ENCODE measurements at regions not wholly inside any gene's neighbourhood (a gene's known extent, or its start where the extent isn't known, plus 50 kb on each side); places are given as distances from the start of the nearest gene placed in this dataset.
"Not testable (repeated sequence)": the region's sequence is repeated elsewhere in the genome, so short reads cannot be mapped to it uniquely, and the experiment has no call there.

DNA sequence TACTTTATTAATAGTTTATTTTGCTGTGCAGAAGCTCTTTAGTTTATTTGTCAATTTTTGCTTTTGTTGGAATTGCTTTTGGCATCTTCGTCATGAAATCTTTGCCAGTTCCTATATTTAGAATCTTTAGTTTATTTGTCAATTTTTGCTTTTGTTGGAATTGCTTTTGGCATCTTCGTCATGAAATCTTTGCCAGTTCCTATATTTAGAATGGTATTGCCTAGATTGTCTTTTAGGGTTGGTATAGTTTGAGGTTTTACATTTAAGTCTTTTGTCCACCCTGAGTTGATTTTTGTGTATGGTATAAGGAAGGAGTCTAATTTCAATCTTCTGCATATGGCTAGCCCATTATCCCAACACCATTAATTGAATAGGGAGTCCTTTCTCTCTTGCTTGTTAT, 93.9 kb upstream of the TCF21 start:
- WGBS: 75% methylated on average over 2 of the region's 2 CpGs
- H3K9ac ChIP-seq (ENCODE audit: low read depth in 1 of 2, low read length in 2 of 2); H3K27ac ChIP-seq (ENCODE audit: low read depth in 1 of 2, low read length in 2 of 2); H3K36me3 ChIP-seq (ENCODE audit: control insufficient read depth in 4 of 4, insufficient read depth in 3 of 4, low read depth in 1 of 4, low read length in 3 of 4); H3K4me3 ChIP-seq (ENCODE audit: low read depth in 1 of 3, low read length in 3 of 3); H3K27me3 ChIP-seq (ENCODE audit: control insufficient read depth in 4 of 4, insufficient read depth in 4 of 4, low read length in 3 of 4); DNase-seq (ENCODE audit: low spot score); H3K9me3 ChIP-seq (ENCODE audit: control insufficient read depth in 4 of 4, low read length in 3 of 4); H3K4me1 ChIP-seq (ENCODE audit: control insufficient read depth in 4 of 4, insufficient read depth in 4 of 4, low read length in 3 of 4): not testable (repeated sequence)

DNA sequence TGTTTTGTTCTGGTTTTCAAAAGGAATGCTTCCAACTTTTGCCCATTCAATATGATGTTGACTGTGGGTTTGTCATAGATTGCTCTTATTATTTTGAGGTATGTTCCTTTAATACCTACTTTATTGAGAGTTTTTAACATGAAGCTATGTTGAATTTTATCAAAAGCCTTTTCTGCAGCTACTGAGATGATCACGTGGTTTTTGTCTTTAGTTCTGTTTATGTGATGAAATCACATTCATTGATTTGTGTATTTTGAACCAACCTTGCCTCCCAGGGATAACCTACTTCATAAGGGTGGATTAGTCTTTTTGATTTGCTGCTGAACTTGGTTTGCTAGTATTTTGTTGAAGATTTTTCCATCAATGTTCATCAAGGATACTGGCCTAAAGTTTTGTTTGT, 92.7 kb upstream of the TCF21 start:
- Histone ChIP-seq H3K27ac (ENCODE audit: low read depth in 1 of 2, low read length in 2 of 2) (no peak overlapping the region), H3K27me3 (ENCODE audit: control insufficient read depth in 4 of 4, insufficient read depth in 4 of 4, low read length in 3 of 4) (peaks cover 0 to 2% (median 0%) of the 10 kb centered on the region in 4 donors), H3K4me3 (ENCODE audit: low read depth in 1 of 3, low read length in 3 of 3) (no peak overlapping the region), H3K4me1 (ENCODE audit: control insufficient read depth in 4 of 4, insufficient read depth in 4 of 4, low read length in 3 of 4) (no peaks in the 10 kb centered on the region), H3K9ac (ENCODE audit: low read depth in 1 of 2, low read length in 2 of 2) (no peak overlapping the region), H3K9me3 (ENCODE audit: control insufficient read depth in 4 of 4, low read length in 3 of 4) (peaks cover 0 to 3% (median 1%) of the 10 kb centered on the region in 4 donors), H3K36me3 (ENCODE audit: control insufficient read depth in 4 of 4, insufficient read depth in 3 of 4, low read depth in 1 of 4, low read length in 3 of 4) (no peaks in the 10 kb centered on the region)
- WGBS: 19% methylated on average over 1 of the region's 1 CpG
- no peak for DNase-seq (ENCODE audit: low spot score)
- TF ChIP-seq FOXA2 (IDR thresholded peaks at IDR 0.05): no peak
- no peak for TF ChIP-seq NR2F2 (IDR thresholded peaks at IDR 0.05)
- no peak for TF ChIP-seq JUND (IDR thresholded peaks at IDR 0.05)
- TF ChIP-seq YY1 (IDR thresholded peaks at IDR 0.05): no peak
- no peak for TF ChIP-seq SP1 (IDR thresholded peaks at IDR 0.05)
- TF ChIP-seq HNF4A (conservative IDR thresholded peaks at IDR 0.05): no peak
- TF ChIP-seq, protein P1, sequence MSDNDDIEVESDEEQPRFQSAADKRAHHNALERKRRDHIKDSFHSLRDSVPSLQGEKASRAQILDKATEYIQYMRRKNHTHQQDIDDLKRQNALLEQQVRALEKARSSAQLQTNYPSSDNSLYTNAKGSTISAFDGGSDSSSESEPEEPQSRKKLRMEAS (IDR thresholded peaks at IDR 0.05): no peak
- TF ChIP-seq EGR1 (IDR thresholded peaks at IDR 0.05; ENCODE audit: low read depth in 2 of 2): no peak
- TF ChIP-seq FOXA1 (IDR thresholded peaks at IDR 0.05): no peak
- TF ChIP-seq, protein P2, sequence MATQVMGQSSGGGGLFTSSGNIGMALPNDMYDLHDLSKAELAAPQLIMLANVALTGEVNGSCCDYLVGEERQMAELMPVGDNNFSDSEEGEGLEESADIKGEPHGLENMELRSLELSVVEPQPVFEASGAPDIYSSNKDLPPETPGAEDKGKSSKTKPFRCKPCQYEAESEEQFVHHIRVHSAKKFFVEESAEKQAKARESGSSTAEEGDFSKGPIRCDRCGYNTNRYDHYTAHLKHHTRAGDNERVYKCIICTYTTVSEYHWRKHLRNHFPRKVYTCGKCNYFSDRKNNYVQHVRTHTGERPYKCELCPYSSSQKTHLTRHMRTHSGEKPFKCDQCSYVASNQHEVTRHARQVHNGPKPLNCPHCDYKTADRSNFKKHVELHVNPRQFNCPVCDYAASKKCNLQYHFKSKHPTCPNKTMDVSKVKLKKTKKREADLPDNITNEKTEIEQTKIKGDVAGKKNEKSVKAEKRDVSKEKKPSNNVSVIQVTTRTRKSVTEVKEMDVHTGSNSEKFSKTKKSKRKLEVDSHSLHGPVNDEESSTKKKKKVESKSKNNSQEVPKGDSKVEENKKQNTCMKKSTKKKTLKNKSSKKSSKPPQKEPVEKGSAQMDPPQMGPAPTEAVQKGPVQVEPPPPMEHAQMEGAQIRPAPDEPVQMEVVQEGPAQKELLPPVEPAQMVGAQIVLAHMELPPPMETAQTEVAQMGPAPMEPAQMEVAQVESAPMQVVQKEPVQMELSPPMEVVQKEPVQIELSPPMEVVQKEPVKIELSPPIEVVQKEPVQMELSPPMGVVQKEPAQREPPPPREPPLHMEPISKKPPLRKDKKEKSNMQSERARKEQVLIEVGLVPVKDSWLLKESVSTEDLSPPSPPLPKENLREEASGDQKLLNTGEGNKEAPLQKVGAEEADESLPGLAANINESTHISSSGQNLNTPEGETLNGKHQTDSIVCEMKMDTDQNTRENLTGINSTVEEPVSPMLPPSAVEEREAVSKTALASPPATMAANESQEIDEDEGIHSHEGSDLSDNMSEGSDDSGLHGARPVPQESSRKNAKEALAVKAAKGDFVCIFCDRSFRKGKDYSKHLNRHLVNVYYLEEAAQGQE (IDR thresholded peaks at IDR 0.05): no peak
- TF ChIP-seq, protein P3, sequence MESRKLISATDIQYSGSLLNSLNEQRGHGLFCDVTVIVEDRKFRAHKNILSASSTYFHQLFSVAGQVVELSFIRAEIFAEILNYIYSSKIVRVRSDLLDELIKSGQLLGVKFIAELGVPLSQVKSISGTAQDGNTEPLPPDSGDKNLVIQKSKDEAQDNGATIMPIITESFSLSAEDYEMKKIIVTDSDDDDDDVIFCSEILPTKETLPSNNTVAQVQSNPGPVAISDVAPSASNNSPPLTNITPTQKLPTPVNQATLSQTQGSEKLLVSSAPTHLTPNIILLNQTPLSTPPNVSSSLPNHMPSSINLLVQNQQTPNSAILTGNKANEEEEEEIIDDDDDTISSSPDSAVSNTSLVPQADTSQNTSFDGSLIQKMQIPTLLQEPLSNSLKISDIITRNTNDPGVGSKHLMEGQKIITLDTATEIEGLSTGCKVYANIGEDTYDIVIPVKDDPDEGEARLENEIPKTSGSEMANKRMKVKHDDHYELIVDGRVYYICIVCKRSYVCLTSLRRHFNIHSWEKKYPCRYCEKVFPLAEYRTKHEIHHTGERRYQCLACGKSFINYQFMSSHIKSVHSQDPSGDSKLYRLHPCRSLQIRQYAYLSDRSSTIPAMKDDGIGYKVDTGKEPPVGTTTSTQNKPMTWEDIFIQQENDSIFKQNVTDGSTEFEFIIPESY (IDR thresholded peaks at IDR 0.05): no peak
- TF ChIP-seq, protein P4, sequence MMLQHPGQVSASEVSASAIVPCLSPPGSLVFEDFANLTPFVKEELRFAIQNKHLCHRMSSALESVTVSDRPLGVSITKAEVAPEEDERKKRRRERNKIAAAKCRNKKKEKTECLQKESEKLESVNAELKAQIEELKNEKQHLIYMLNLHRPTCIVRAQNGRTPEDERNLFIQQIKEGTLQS (IDR thresholded peaks at IDR 0.05): no peak
- no peak for TF ChIP-seq GABPA (IDR thresholded peaks at IDR 0.05 in 1 of 2, conservative IDR thresholded peaks at IDR 0.05 in 1 of 2)
- TF ChIP-seq RAD21 (IDR thresholded peaks at IDR 0.05): no peak
- no peak for TF ChIP-seq HNF4G (IDR thresholded peaks at IDR 0.05)
- no peak for TF ChIP-seq TAF1 (conservative IDR thresholded peaks at IDR 0.05)
- no peak for TF ChIP-seq RXRA (IDR thresholded peaks at IDR 0.05)
- TF ChIP-seq, protein P5, sequence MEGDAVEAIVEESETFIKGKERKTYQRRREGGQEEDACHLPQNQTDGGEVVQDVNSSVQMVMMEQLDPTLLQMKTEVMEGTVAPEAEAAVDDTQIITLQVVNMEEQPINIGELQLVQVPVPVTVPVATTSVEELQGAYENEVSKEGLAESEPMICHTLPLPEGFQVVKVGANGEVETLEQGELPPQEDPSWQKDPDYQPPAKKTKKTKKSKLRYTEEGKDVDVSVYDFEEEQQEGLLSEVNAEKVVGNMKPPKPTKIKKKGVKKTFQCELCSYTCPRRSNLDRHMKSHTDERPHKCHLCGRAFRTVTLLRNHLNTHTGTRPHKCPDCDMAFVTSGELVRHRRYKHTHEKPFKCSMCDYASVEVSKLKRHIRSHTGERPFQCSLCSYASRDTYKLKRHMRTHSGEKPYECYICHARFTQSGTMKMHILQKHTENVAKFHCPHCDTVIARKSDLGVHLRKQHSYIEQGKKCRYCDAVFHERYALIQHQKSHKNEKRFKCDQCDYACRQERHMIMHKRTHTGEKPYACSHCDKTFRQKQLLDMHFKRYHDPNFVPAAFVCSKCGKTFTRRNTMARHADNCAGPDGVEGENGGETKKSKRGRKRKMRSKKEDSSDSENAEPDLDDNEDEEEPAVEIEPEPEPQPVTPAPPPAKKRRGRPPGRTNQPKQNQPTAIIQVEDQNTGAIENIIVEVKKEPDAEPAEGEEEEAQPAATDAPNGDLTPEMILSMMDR (IDR thresholded peaks at IDR 0.05; ENCODE audit: low read depth, low read length, missing input control): no peak
